Calu3 (cell line): ENCODE measurements at regions not wholly inside any gene's neighbourhood (a gene's known extent, or its start where the extent isn't known, plus 50 kb on each side); places are given as distances from the start of the nearest gene placed in this dataset.

Experiments
- BruUV-seq: library from RNA; stranded (reverse); fragments of 400-500 nt; replicated peaks from 2 replicates; lab custom pipeline; 2021; lab: Mats Ljungman, UMichigan
- CTCF ChIA-PET: fragments of 300-600 bp; sonication (Branson Sonifier 250); formaldehyde crosslinking; loops from one replicate; lab custom pipeline; 2022; ENCODE audit warnings: antibody characterized with exemption; lab: Charles Lee
- DNase-seq: peaks from one replicate; pipeline ENCODE4 v3.0.0; 2022
- H3K27ac Mint-ChIP-seq: one replicate; pipeline ENCODE4 v1.8.0; 2022; ENCODE audit warnings: mixed read lengths; ENCODE audit not compliant: unreplicated experiment
- H3K27me3 Mint-ChIP-seq: one replicate; pipeline ENCODE4 v1.8.0; 2022; ENCODE audit warnings: mixed read lengths; ENCODE audit not compliant: unreplicated experiment
- H3K36me3 Mint-ChIP-seq: one replicate; pipeline ENCODE4 v1.8.0; 2022; ENCODE audit warnings: mild to moderate bottlenecking, moderate library complexity, mixed read lengths; ENCODE audit not compliant: insufficient read depth, unreplicated experiment
- H3K4me1 Mint-ChIP-seq: one replicate; pipeline ENCODE4 v1.8.0; 2022; ENCODE audit warnings: mild to moderate bottlenecking, low read depth, mixed read lengths; ENCODE audit not compliant: unreplicated experiment
- H3K4me3 Mint-ChIP-seq: one replicate; pipeline ENCODE4 v1.8.0; 2022; ENCODE audit warnings: mild to moderate bottlenecking, low read depth, moderate library complexity, mixed read lengths; ENCODE audit not compliant: unreplicated experiment
- H3K9me3 Mint-ChIP-seq: one replicate; pipeline ENCODE4 v1.8.0; 2022; ENCODE audit warnings: low read depth, mixed read lengths; ENCODE audit not compliant: unreplicated experiment
- CTCF ChIP-seq: fragments of 200-600 bp; IDR thresholded peaks from one replicate; pipeline ENCODE4 v1.8.0; 2022; ENCODE audit warnings: antibody characterized with exemption; ENCODE audit not compliant: unreplicated experiment
- intact Hi-C: fragments of 100-400 bp; cut with micrococcal nuclease; formaldehyde crosslinking; loops from one replicate; pipeline ENCODE4 v1.10.0; 2022; ENCODE audit not compliant: unreplicated experiment

GRCh38 chr21:20661745-20662422 is 336.3 kb upstream of the NCAM2 start:
- TF ChIP-seq CTCF, result no peak
- Mint-ChIP-seq H3K36me3 (no peaks in the 10 kb centered on the region), H3K4me1 (no peaks in the 10 kb centered on the region), H3K27me3 (no peaks in the 10 kb centered on the region), H3K4me3 (no peak overlapping the region), H3K27ac (no peak overlapping the region), H3K9me3 (peaks cover 6% of the 10 kb centered on the region)
- no peak for DNase-seq
- intact Hi-C loops, result no loop called here
- BruUV-seq, result no TSS peak
- CTCF ChIA-PET, result no interaction called here

GRCh38 chr21:20662514-20662913 is 335.7 kb upstream of the NCAM2 start:
- intact Hi-C loops, result no loop called here
- H3K27me3 Mint-ChIP-seq, result no peaks in the 10 kb centered on the region
- H3K9me3 Mint-ChIP-seq, result peaks cover 6% of the 10 kb centered on the region
- no TSS peak for BruUV-seq
- no peak for DNase-seq
- no peak for TF ChIP-seq CTCF
- H3K4me1 Mint-ChIP-seq, result no peaks in the 10 kb centered on the region
- no peak overlapping the region for H3K27ac Mint-ChIP-seq
- no peaks in the 10 kb centered on the region for H3K36me3 Mint-ChIP-seq
- H3K4me3 Mint-ChIP-seq, result no peak overlapping the region
- CTCF ChIA-PET, result no interaction called here

GRCh38 chr21:20667931-20668330 is 330.3 kb upstream of the NCAM2 start:
- H3K27me3 Mint-ChIP-seq, result no peaks in the 10 kb centered on the region
- intact Hi-C loops, result no loop called here
- CTCF ChIA-PET, result no interaction called here
- no peak for TF ChIP-seq CTCF
- H3K4me1 Mint-ChIP-seq, result no peaks in the 10 kb centered on the region
- no peak overlapping the region for H3K4me3 Mint-ChIP-seq
- H3K27ac Mint-ChIP-seq, result no peak overlapping the region
- no TSS peak for BruUV-seq
- no peaks in the 10 kb centered on the region for H3K36me3 Mint-ChIP-seq
- peaks cover 5% of the 10 kb centered on the region for H3K9me3 Mint-ChIP-seq
- DNase-seq, result no peak

- Mint-ChIP-seq H3K4me3 (no peak overlapping the region), H3K4me1 (no peaks in the 10 kb centered on the region), H3K27me3 (no peaks in the 10 kb centered on the region), H3K27ac (no peak overlapping the region), H3K9me3 (peaks cover 12% of the 10 kb centered on the region), H3K36me3 (no peaks in the 10 kb centered on the region)
- intact Hi-C loops, result no loop called here
- no peak for DNase-seq
- no TSS peak for BruUV-seq
- CTCF ChIA-PET, result no interaction called here
- no peak for TF ChIP-seq CTCF
These were observed 312.7 kb upstream of the NCAM2 start for GRCh38 chr21:20685475-20685874.
